GM21367 (cell line): ENCODE measurements at regions not wholly inside any gene's neighbourhood (a gene's known extent, or its start where the extent isn't known, plus 50 kb on each side); places are given as distances from the start of the nearest gene placed in this dataset.

Experiments
- ATAC-seq: cut with Tn5 transposase; IDR thresholded peaks from one replicate; pipeline ENCODE4 v1.9.1; 2021; ENCODE audit not compliant: unreplicated experiment

DNA sequence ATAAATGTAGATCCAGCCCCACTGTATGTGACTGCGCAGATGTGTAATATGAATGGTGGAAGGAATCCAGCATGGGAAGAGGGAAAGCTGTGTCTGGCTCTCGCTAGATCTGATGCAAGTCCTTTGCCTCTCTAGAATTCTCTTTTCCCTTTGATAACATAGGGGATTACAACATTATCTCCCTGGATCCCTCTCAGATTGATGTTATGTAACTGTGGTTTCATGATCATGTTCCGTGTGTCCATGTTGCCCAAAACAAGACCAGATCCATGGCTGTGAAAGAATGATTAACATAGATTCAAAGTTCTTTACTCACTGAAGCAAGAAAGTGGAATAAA lies 184.0 kb upstream of the UBL3 start:
- ATAC-seq: no peak

GRCh38 chr13:30033681-30034457 lies 183.5 kb upstream of the UBL3 start:
- no peak for ATAC-seq

- ATAC-seq: no peak
These were observed 181.8 kb upstream of the UBL3 start for GRCh38 chr13:30032263-30032662.

DNA sequence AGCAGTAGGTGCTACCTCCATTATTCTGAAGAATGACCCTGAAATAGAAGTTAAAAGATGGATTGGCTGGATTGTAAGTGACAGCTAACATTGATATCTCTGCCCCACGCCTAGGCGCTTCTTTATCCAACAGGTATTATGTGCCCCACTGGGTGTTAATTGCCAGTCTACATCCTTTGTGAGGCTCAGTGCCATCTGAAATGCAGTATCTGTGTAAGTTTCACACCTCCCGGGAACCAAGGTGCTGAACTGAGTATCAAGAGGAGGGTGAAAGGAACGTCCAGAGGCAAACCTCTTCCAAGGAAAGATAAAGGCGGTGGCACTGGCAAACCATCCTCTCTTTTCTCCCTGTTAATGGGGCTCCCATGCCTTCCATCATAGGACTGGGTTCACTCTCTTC lies 181.1 kb upstream of the UBL3 start:
- ATAC-seq: no peak

DNA sequence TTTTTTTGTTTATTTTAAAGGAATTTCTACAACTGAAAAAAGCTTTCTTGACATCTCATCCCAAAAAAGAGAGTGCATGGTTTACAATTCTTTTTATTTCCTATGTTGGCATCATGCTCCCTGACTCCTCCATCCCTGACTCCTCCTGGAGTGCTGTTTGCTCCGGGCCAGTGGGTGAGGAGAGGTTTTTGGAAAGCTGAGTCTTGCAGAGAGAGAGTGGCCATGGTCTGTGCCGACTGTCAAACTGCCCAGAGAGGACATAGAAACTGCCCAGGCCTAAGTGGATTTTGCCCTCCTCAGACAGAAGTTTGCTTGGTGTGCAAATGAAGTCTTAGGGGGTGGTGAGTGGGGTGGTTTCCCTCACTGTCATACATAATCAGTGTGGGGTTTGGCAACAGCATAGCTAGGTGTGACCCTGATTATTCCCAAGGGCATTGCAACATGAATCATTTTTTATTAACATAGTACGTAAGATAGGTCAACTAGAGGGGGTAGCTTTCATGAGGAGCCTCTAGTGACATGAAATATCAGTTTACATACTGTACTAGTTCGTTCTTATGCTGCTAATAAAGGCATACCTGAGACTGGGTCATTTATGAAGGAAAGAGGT lies 179.8 kb upstream of the UBL3 start:
- ATAC-seq: no peak

GRCh38 chr13:30027569-30028455 lies 177.4 kb upstream of the UBL3 start:
- no peak for ATAC-seq

- ATAC-seq: no peak
These were observed 176.5 kb upstream of the UBL3 start for GRCh38 chr13:30026909-30027308.

DNA sequence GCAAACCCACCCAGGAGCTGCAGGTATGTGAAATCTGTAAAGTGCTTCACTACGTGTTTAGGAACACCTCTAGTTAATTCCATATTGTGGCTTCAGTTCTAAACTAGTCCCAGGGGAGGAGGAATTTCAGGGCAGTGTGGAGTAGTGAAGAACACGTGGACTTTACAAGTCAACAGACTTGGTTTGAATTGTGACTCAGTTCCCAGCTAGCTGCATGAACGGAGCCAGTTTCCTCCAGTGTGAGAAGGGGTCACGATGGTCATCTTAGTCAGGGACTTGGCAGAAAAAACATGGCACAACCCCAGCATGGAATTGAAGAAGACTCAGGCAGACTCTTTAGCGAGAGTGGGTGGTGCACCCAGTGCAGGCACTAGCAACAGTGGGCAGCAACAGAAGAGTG lies 175.7 kb upstream of the UBL3 start:
- ATAC-seq: no peak

DNA sequence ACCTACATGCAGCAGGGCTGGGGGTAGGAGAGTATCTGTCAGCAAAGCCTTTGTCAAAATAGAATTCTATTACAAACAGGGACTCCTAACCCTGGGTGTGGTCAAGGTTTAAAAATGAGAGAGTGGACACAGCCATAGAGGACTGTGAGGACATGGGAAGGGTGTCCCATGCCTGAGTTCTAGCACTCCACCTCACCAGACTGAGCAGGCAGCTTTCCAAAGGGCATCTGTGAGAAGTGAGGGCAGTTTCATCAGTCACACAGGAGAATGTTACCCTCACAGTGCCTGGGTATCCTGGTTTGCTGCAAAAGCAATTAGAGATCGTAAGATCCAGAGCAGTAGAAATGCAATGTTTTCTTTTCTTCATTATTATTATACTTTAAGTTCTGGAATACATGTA lies 174.9 kb upstream of the UBL3 start:
- no peak for ATAC-seq

GRCh38 chr13:30024125-30024865 lies 173.9 kb upstream of the UBL3 start:
- ATAC-seq: no peak

- no peak for ATAC-seq
These were observed 172.9 kb upstream of the UBL3 start for GRCh38 chr13:30023196-30023895.

DNA sequence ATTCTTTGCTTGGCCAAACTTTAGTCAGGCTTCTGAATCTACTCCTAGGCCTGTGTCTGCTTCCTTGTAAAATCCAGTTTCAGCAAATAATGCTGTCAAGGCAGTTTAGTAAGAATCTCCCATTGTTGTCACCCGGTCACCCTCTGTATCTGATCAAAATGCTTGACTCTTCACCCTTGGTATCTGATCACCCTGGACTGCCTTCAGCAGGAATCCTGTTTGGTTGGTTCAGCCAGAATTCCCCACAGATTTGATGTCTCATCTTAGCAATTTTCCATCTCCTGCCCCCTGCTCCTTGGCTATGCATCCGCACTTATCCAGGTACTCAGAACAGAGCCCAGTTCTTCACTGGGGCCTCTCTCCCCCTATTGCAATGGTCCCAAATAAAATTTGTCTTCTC lies 172.4 kb upstream of the UBL3 start:
- ATAC-seq: no peak

GRCh38 chr13:30022256-30022655 lies 171.8 kb upstream of the UBL3 start:
- no peak for ATAC-seq

DNA sequence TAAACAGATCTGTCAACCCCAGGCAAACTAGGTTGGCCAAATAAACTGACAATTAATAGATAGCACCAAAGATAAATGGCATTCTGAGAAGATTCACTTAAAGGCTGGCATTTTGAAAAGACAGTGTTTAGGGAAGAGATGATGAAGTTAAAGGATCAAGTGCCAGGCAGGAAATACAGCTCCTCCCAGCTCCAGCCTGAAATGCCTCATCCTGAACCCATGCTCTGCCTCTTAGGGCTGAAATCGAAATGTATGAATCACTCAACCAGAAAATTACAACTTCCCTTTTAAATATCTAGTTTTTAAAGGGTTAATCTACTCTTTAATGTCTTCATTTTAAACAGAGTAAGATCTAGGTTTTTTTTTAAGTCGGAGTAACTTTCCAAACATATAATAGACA lies 171.2 kb upstream of the UBL3 start:
- no peak for ATAC-seq

GRCh38 chr13:30020726-30021312 lies 170.4 kb upstream of the UBL3 start:
- ATAC-seq: no peak

DNA sequence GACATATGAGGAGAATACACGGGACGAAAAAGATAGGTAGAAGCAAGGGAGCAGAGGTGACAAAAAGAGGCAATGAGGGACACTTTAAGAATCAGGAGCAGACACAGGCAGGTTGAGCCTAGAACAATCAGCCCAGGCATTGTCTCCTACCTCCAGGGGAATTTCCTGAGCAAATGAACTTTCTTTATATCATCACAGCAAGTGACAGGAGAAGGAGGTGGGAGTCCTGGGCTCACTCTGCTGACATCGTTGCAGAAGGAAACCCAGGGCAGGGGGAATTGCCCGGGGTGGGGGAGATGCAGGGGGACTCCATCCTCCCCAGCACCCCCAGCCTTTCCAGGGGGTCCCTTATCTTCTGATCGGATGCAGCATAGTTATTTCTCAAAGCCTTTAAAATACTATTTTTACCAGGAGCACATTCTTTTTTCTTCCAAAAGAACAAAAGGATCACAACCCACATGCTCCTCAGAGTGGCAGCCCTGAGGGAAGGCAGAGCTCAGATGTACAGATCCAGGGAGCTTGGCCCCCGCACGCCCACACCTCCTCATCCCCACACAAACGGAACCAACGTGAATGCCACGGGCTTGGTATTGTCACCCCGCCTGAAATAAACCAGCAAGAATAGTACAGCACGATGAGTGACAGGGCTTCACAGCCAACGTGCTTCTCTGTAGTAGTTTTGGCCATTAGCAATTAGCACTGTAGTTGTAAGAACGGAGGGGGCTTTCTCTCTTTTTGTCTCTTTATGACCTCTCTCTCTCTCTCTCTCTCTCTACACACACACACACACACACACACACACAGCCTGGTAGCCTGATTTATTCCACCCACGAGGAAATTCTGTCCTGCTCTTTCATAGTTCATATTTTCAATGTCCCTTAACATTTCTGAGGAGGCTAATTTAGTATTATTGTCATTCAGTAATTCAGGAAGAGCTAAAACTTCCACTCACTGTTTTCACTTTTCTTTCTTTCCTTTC lies 169.5 kb upstream of the UBL3 start:
- no peak for ATAC-seq

- ATAC-seq: no peak
These were observed 167.5 kb upstream of the UBL3 start for GRCh38 chr13:30017880-30018279.

DNA sequence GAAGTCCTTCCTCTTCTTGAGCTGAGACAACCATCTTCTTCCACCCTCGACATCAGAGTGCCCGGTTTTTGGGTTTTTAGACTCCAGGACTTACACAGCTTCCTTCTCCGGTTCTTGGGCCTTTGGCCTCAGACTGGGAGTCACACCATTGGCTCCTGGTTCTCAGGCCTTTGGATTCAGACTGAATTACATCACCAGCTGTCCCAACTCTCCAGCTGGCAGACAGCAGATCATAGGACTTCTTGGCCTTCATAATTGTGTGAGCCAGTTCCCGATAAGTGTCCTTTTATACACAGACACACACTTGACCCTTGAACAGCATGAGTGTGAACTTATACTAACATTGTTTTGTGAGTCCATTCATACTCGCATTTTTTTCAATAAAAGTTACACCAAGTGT lies 166.0 kb upstream of the UBL3 start:
- ATAC-seq: no peak

- no peak for ATAC-seq
These were observed 159.0 kb upstream of the UBL3 start for GRCh38 chr13:30009411-30009810.
